A673 (cell line): ENCODE measurements at regions not wholly inside any gene's neighbourhood (a gene's known extent, or its start where the extent isn't known, plus 50 kb on each side); places are given as distances from the start of the nearest gene placed in this dataset.

Source experiments
- BruUV-seq: library from RNA; stranded (reverse); fragments of 400-500 nt; replicated peaks from 2 replicates; lab custom pipeline; 2021; lab: Mats Ljungman, UMichigan
- CTCF ChIA-PET: fragments of 300-600 bp; sonication (Branson Sonifier 250); formaldehyde crosslinking; loops from one replicate; lab custom pipeline; 2022; ENCODE audit warnings: antibody characterized with exemption; lab: Charles Lee
- POLR2A ChIA-PET: fragments of 300-600 bp; sonication (Branson Sonifier 250); formaldehyde crosslinking; loops from one replicate; lab custom pipeline; 2022; ENCODE audit warnings: antibody characterized with exemption; ENCODE audit not compliant: low non-redundant PET; lab: Charles Lee
- DNase-seq: peaks from one replicate; pipeline ENCODE4 v3.0.0-alpha.2; 2015; ENCODE audit warnings: low spot score
- H3K27ac ChIP-seq: fragments of 200-600 bp; sonication (generic); 2 replicates; pipeline ENCODE4 v1.5.1; 2016; ENCODE audit warnings: mixed run types, low read depth, mild to moderate bottlenecking, mixed read lengths, antibody characterized with exemption, low read length; ENCODE audit not compliant: poor library complexity, severe bottlenecking
- H3K27me3 ChIP-seq: fragments of 200-600 bp; sonication (generic); replicated peaks from 2 replicates; pipeline ENCODE4 v1.6.1; 2017; ENCODE audit warnings: mixed run types, low read depth, mild to moderate bottlenecking, mixed read lengths, antibody characterized with exemption, low read length; ENCODE audit not compliant: insufficient read depth, poor library complexity
- H3K36me3 ChIP-seq: fragments of 200-600 bp; sonication (generic); 2 replicates; pipeline ENCODE4 v1.6.1; 2016; ENCODE audit warnings: mixed run types, mild to moderate bottlenecking, mixed read lengths, antibody characterized with exemption, low read length; ENCODE audit not compliant: insufficient read depth, poor library complexity, severe bottlenecking
- H3K4me1 ChIP-seq: fragments of 200-600 bp; sonication (generic); 2 replicates; pipeline ENCODE4 v1.6.1; 2017; ENCODE audit warnings: mixed run types, mild to moderate bottlenecking, mixed read lengths, antibody characterized with exemption, low read length; ENCODE audit not compliant: insufficient read depth, poor library complexity, severe bottlenecking
- H3K4me3 ChIP-seq: fragments of 200-600 bp; sonication (generic); 2 replicates; pipeline ENCODE4 v1.5.1; 2016; ENCODE audit warnings: low read depth, mixed run types, mild to moderate bottlenecking, mixed read lengths, low read length; ENCODE audit not compliant: poor library complexity, severe bottlenecking
- H3K9me3 ChIP-seq: fragments of 200-600 bp; sonication (generic); 2 replicates; pipeline ENCODE4 v1.6.1; 2016; ENCODE audit warnings: mixed run types, low read depth, mild to moderate bottlenecking, mixed read lengths, antibody characterized with exemption, low read length; ENCODE audit not compliant: poor library complexity, severe bottlenecking
- CTCF ChIP-seq: fragments of 300-800, 200-600 bp; sonication (generic); conservative IDR thresholded peaks from 2 replicates; pipeline ENCODE4 v1.5.1; 2017; ENCODE audit warnings: low read depth, mild to moderate bottlenecking, antibody characterized with exemption, low read length, moderate library complexity, mixed read lengths
- EZH2 ChIP-seq: fragments of 200-600 bp; sonication (generic); IDR thresholded peaks from 2 replicates; pipeline ENCODE4 v1.6.1; 2017; ENCODE audit warnings: borderline replicate concordance, low read depth, mild to moderate bottlenecking, mixed read lengths, antibody characterized with exemption, low read length; ENCODE audit not compliant: poor library complexity, severe bottlenecking
- intact Hi-C: fragments of 100-400 bp; cut with micrococcal nuclease; formaldehyde crosslinking; loops from one replicate; pipeline ENCODE4 v1.10.0; 2022; ENCODE audit not compliant: unreplicated experiment

DNA sequence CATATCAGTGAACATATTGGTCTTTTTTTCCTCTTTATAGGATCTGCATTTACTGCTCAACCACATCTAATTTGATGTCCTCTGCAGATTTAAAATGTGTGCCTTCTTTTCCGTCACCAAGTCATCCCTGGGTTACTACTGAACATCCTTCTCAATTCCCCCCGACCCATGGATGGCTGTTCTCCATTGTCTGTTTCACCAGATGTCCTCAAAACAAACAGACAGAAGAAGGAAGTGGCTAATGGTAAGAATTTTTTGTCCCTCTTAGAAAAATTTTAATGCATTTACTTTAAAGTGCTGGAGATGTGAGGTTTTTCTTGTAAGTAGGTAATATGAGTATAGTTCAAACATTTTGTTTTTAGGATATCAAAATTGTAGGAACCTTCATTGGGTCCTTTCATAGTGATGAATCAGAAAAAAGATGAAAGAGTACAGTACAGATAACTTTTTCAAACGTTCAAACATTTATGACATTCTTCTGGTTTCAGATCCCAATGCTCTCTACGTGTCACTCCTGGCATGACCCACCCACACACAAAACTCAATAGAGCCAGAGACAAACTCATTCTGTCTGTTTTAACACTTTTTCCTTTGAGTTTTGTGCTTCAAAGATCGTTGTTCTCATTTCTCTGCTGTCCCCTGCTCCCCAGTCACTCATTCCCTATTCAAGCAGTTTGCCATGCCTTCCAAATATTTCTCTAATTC, 276.4 kb downstream of the PRL start:
- CTCF ChIA-PET = no interaction called here
- Histone ChIP-seq H3K9me3 (no peaks in the 10 kb centered on the region), H3K27me3 (no peaks in the 10 kb centered on the region), H3K27ac (no peak overlapping the region), H3K4me1 (peaks cover 5% of the 10 kb centered on the region), H3K4me3 (no peak overlapping the region), H3K36me3 (no peaks in the 10 kb centered on the region)
- intact Hi-C loops = no loop called here
- BruUV-seq = no TSS peak
- no peak for DNase-seq
- TF ChIP-seq EZH2 (no peak), CTCF (no peak)
- POLR2A ChIA-PET = no interaction called here

DNA sequence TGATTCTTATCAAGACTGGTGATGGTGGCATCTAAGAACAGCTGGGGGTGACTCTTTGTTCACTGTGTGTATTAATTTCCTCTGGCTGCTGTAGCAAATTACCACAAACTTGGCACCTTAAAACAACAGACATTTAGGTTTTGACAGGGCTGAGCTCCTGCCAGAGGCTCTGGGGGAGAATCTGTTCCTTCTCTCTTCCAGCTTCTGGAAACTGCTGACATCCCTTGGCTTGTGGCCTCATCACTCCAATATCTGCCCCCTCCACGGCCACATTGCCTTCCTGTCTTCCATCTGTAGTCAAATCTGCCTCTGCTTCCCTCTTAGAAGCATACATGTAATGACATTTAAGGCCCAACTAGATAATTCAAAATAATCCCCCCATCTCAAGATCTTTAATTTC, 274.9 kb downstream of the PRL start:
- BruUV-seq = no TSS peak
- no peaks in the 10 kb centered on the region for H3K36me3 ChIP-seq
- H3K27me3 ChIP-seq = no peaks in the 10 kb centered on the region
- TF ChIP-seq EZH2 (no peak), CTCF (no peak)
- H3K9me3 ChIP-seq = no peaks in the 10 kb centered on the region
- peaks cover 11% of the 10 kb centered on the region for H3K4me1 ChIP-seq
- no peak for DNase-seq
- no peak overlapping the region for H3K27ac ChIP-seq
- ChIA-PET CTCF (no interaction called here), POLR2A (interaction anchor here (0.8 kb wide), 1 partner anchor 1848 kb away, joined by 3 read pairs; no protein-coding TSS in a partner anchor)
- no peak overlapping the region for H3K4me3 ChIP-seq
- intact Hi-C loops = no loop called here

DNA sequence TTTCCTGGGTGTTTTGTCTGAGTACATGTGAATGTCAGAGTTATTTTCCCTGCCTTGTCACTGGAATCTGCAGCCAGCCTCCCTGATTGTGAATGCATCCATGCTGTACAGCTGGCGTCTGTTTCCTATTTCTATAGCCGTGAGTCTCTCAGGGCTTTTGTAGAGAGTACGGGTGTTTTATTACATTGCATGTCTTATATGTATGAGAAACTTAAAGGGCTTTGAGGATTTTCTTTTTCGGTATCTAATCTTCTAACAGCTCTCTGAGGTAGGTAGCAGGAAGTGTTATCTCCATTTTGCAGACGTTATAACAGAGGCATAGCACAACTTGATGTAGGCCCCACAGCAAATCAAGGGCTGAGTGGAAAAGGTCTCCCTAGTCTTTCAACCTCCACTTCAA, 272.9 kb downstream of the PRL start:
- no peaks in the 10 kb centered on the region for H3K36me3 ChIP-seq
- POLR2A ChIA-PET = no interaction called here
- H3K27ac ChIP-seq = peak overlapping the region; percentile 19
- no TSS peak for BruUV-seq
- intact Hi-C loops = no loop called here
- DNase-seq = peak; percentile 21
- H3K4me3 ChIP-seq = no peak overlapping the region
- CTCF ChIA-PET = no interaction called here
- TF ChIP-seq EZH2 (no peak), CTCF (no peak)
- H3K27me3 ChIP-seq = no peaks in the 10 kb centered on the region
- peaks cover 11% of the 10 kb centered on the region for H3K4me1 ChIP-seq
- no peaks in the 10 kb centered on the region for H3K9me3 ChIP-seq
